Sigmoid colon (tissue), 6 donors: ENCODE measurements at regions not wholly inside any gene's neighbourhood (a gene's known extent, or its start where the extent isn't known, plus 50 kb on each side); places are given as distances from the start of the nearest gene placed in this dataset.

Experiments
- DNase-seq: peaks from one replicate; pipeline ENCODE4 v3.0.0-alpha.2; 2019
- H3K27ac ChIP-seq, 4 donors: fragments of 200-600 bp; sonication (generic); one replicate each; pipeline ENCODE4 v1.5.1; 2016 to 2019; ENCODE audit warnings: mild to moderate bottlenecking in 1 of 4
- H3K27me3 ChIP-seq, 3 donors: fragments of 200-600 bp; sonication (generic); one replicate each; pipeline ENCODE4 v1.5.1; 2019; ENCODE audit warnings: mild to moderate bottlenecking in 1 of 3
- H3K36me3 ChIP-seq, 4 donors: fragments of 200-600 bp; sonication (generic); one replicate each; pipeline ENCODE4 v1.5.1; 2016 to 2019
- H3K4me1 ChIP-seq, 4 donors: fragments of 200-600 bp; sonication (generic); one replicate each; pipeline ENCODE4 v1.5.1; 2017 to 2019
- H3K4me3 ChIP-seq, 4 donors: fragments of 200-600 bp; sonication (generic); one replicate each; pipeline ENCODE4 v1.5.1; 2017 to 2019; ENCODE audit warnings: mild to moderate bottlenecking in 2 of 4, moderate library complexity in 1 of 4
- H3K9me3 ChIP-seq, 4 donors: fragments of 200-600 bp in 3 of 4; sonication (generic) in 3 of 4; one replicate each; pipeline versions ENCODE4 v1.5.1 to v1.6.1; 2013 to 2019
- CTCF ChIP-seq, 4 experiments: fragments of 450-650 bp in 3 of 4; fragments of 200-600 bp in 1 of 4; IDR thresholded peaks; one replicate each; pipeline ENCODE4 v1.5.1; 2016 to 2019; ENCODE audit warnings: antibody characterized with exemption in 4 of 4, mild to moderate bottlenecking in 3 of 4, moderate library complexity in 2 of 4
- EP300 ChIP-seq, 4 donors: sonication (generic); formaldehyde crosslinking; IDR thresholded peaks; one replicate each; pipeline ENCODE4 v1.6.1; 2017; ENCODE audit warnings: antibody characterized with exemption in 4 of 4
- POLR2A ChIP-seq, 2 donors: fragments of 450-650 bp; IDR thresholded peaks; one replicate each; pipeline ENCODE4 v1.6.1; 2016; ENCODE audit warnings: antibody characterized with exemption in 2 of 2, mild to moderate bottlenecking in 2 of 2, moderate library complexity in 2 of 2
- POLR2AphosphoS5 ChIP-seq, 4 donors: sonication (generic); formaldehyde crosslinking; IDR thresholded peaks; one replicate each; pipeline ENCODE4 v1.6.1; 2017; ENCODE audit warnings: antibody characterized with exemption in 4 of 4
- WGBS, 2 donors: extraction: QIAGEN DNeasy Blood & Tissue Kit; methylation state at CpG; one replicate each; pipeline ENCODE4 v1.1.7; 2013; 5-methylcytosine and 5-hydroxymethylcytosine counted together
- intact Hi-C: fragments of 100-400 bp; cut with DNase I; formaldehyde crosslinking; loops from one replicate; pipeline ENCODE4 v1.15.1; 2023
- donor health status: healthy with polysubstance abuse.
- donor health status: healthy.

- no peak overlapping the region for H3K27ac ChIP-seq
- no peak overlapping the region for H3K4me3 ChIP-seq
- intact Hi-C loops = no loop called here
- H3K36me3 ChIP-seq = no peaks in the 10 kb centered on the region
- no peak for TF ChIP-seq CTCF (IDR thresholded peaks at IDR 0.05)
- no peak for TF ChIP-seq POLR2A (IDR thresholded peaks at IDR 0.05)
- no peak for TF ChIP-seq POLR2AphosphoS5 (IDR thresholded peaks at IDR 0.05)
- no peak for TF ChIP-seq EP300 (IDR thresholded peaks at IDR 0.05)
- H3K9me3 ChIP-seq = no peaks in the 10 kb centered on the region
- no peaks in the 10 kb centered on the region for H3K27me3 ChIP-seq
- H3K4me1 ChIP-seq = no peaks in the 10 kb centered on the region
- DNase-seq = no peak
- WGBS, 2 donors = 90% methylated on average over 22 of the region's 22 CpGs
Measured at GRCh38 chr2:239744706-239745340, 280.3 kb downstream of the NDUFA10 start.

GRCh38 chr2:239743206-239743605 lies 281.9 kb downstream of the NDUFA10 start:
- Histone ChIP-seq H3K27me3 (peaks cover 0 to 12% (median 0%) of the 10 kb centered on the region in 3 donors), H3K36me3 (no peaks in the 10 kb centered on the region), H3K4me1 (no peaks in the 10 kb centered on the region), H3K4me3 (no peak overlapping the region), H3K9me3 (no peaks in the 10 kb centered on the region), H3K27ac (no peak overlapping the region)
- intact Hi-C loops = no loop called here
- DNase-seq = no peak
- 81 to 91% methylated on average over 6 of the region's 6 CpGs for WGBS, 2 donors
- TF ChIP-seq POLR2AphosphoS5 (IDR thresholded peaks at IDR 0.05) (no peak), CTCF (IDR thresholded peaks at IDR 0.05) (no peak), POLR2A (IDR thresholded peaks at IDR 0.05) (no peak), EP300 (IDR thresholded peaks at IDR 0.05) (no peak)

GRCh38 chr2:239742377-239742776 lies 282.8 kb downstream of the NDUFA10 start:
- Histone ChIP-seq H3K4me3 (no peak overlapping the region), H3K27me3 (peaks cover 0 to 13% (median 0%) of the 10 kb centered on the region in 3 donors), H3K36me3 (no peaks in the 10 kb centered on the region), H3K4me1 (no peaks in the 10 kb centered on the region), H3K27ac (no peak overlapping the region), H3K9me3 (no peaks in the 10 kb centered on the region)
- intact Hi-C loops = no loop called here
- no peak for DNase-seq
- TF ChIP-seq POLR2AphosphoS5 (IDR thresholded peaks at IDR 0.05) (no peak), EP300 (IDR thresholded peaks at IDR 0.05) (no peak), POLR2A (IDR thresholded peaks at IDR 0.05) (no peak), CTCF (IDR thresholded peaks at IDR 0.05) (no peak)
- 47 to 74% methylated on average over 15 of the region's 15 CpGs for WGBS, 2 donors

GRCh38 chr2:239739206-239739605 lies 285.9 kb downstream of the NDUFA10 start:
- Histone ChIP-seq H3K4me3 (no peak overlapping the region), H3K27me3 (peaks cover 0 to 13% (median 0%) of the 10 kb centered on the region in 3 donors), H3K4me1 (peaks cover 0 to 6% (median 0%) of the 10 kb centered on the region in 4 donors), H3K27ac (no peak overlapping the region), H3K9me3 (no peaks in the 10 kb centered on the region), H3K36me3 (no peaks in the 10 kb centered on the region)
- 88 to 91% methylated on average over 8 of the region's 8 CpGs for WGBS, 2 donors
- TF ChIP-seq EP300 (IDR thresholded peaks at IDR 0.05) = no peak
- no peak for TF ChIP-seq CTCF (IDR thresholded peaks at IDR 0.05)
- TF ChIP-seq POLR2AphosphoS5 (IDR thresholded peaks at IDR 0.05) = no peak
- TF ChIP-seq POLR2A (IDR thresholded peaks at IDR 0.05) = no peak
- DNase-seq = no peak
- intact Hi-C loops = no loop called here

GRCh38 chr2:239738159-239738558 lies 287.0 kb downstream of the NDUFA10 start:
- H3K4me1 ChIP-seq = peaks cover 0 to 6% (median 0%) of the 10 kb centered on the region in 4 donors
- 64 to 67% methylated on average over 18 to 19 of the region's 19 CpGs for WGBS, 2 donors
- TF ChIP-seq POLR2AphosphoS5 (IDR thresholded peaks at IDR 0.05) = no peak
- TF ChIP-seq EP300 (IDR thresholded peaks at IDR 0.05) = no peak
- TF ChIP-seq POLR2A (IDR thresholded peaks at IDR 0.05) = no peak
- TF ChIP-seq CTCF (IDR thresholded peaks at IDR 0.05) = no peak
- DNase-seq = no peak
- no peak overlapping the region for H3K4me3 ChIP-seq
- intact Hi-C loops = no loop called here
- H3K9me3 ChIP-seq = no peaks in the 10 kb centered on the region
- no peak overlapping the region for H3K27ac ChIP-seq
- no peaks in the 10 kb centered on the region for H3K36me3 ChIP-seq
- H3K27me3 ChIP-seq = peaks cover 0 to 13% (median 0%) of the 10 kb centered on the region in 3 donors
